GM23338 (cell line): ENCODE measurements at regions not wholly inside any gene's neighbourhood (a gene's known extent, or its start where the extent isn't known, plus 50 kb on each side); places are given as distances from the start of the nearest gene placed in this dataset.

Experiments used
- ATAC-seq: fragments of 200-7000 bp; cut with Tn5 transposase; 3 replicates; pipeline ENCODE4 v1.9.1; 2020
- DNase-seq: peaks from one replicate; pipeline ENCODE4 v3.0.0-alpha.2; 2015; ENCODE audit warnings: low spot score
- H2AFZ ChIP-seq: fragments of 200-600 bp; sonication (generic); 2 replicates; pipeline ENCODE4 v1.8.0; 2016; ENCODE audit warnings: antibody characterized with exemption, mild to moderate bottlenecking, moderate library complexity
- H3F3A ChIP-seq: fragments of 200-600 bp; sonication (generic); replicated peaks from 2 replicates; pipeline ENCODE4 v1.8.0; 2017; ENCODE audit warnings: antibody characterized with exemption, mixed run types, low read depth
- H3K27ac ChIP-seq: fragments of 200-600 bp; sonication (generic); 2 replicates; pipeline ENCODE4 v1.6.1; 2016; ENCODE audit warnings: low read depth
- H3K27me3 ChIP-seq: fragments of 200-600 bp; sonication (generic); 2 replicates; pipeline ENCODE4 v1.8.0; 2016; ENCODE audit warnings: mild to moderate bottlenecking, mixed run types, moderate library complexity; ENCODE audit not compliant: insufficient read depth
- H3K36me3 ChIP-seq: fragments of 200-600 bp; sonication (generic); 2 replicates; pipeline ENCODE4 v1.8.0; 2016; ENCODE audit warnings: mild to moderate bottlenecking; ENCODE audit not compliant: insufficient read depth
- H3K4me1 ChIP-seq: fragments of 200-600 bp; sonication (generic); 2 replicates; pipeline ENCODE4 v1.8.0; 2016; ENCODE audit warnings: mild to moderate bottlenecking, moderate library complexity; ENCODE audit not compliant: insufficient read depth
- H3K4me2 ChIP-seq: fragments of 200-600 bp; sonication (generic); 2 replicates; pipeline ENCODE4 v1.7.1; 2017; ENCODE audit warnings: mixed run types
- H3K4me3 ChIP-seq: fragments of 200-600 bp; sonication (generic); 2 replicates; pipeline ENCODE4 v1.6.1; 2016; ENCODE audit warnings: mixed run types
- H3K79me2 ChIP-seq: fragments of 200-600 bp; sonication (generic); replicated peaks from 2 replicates; pipeline ENCODE4 v1.8.0; 2017; ENCODE audit warnings: mild to moderate bottlenecking; ENCODE audit not compliant: insufficient read depth
- H3K9me2 ChIP-seq: fragments of 200-600 bp; sonication (generic); 2 replicates; pipeline ENCODE4 v1.8.0; 2017; ENCODE audit not compliant: insufficient read depth
- H4K20me1 ChIP-seq: fragments of 200-600 bp; sonication (generic); replicated peaks from 2 replicates; pipeline ENCODE4 v1.8.0; 2017; ENCODE audit warnings: mild to moderate bottlenecking; ENCODE audit not compliant: insufficient read depth
- H3K27ac Mint-ChIP-seq: 2 replicates; pipeline ENCODE4 v1.8.0; 2020; ENCODE audit warnings: inconsistent platforms, mild to moderate bottlenecking, moderate library complexity, mixed read lengths
- H3K27me3 Mint-ChIP-seq: 3 replicates; pipeline ENCODE4 v1.8.0; 2022; ENCODE audit warnings: low read depth, mild to moderate bottlenecking, moderate library complexity, mixed read lengths, inconsistent platforms; ENCODE audit not compliant: insufficient read depth, poor library complexity
- H3K36me3 Mint-ChIP-seq: 3 replicates; pipeline ENCODE4 v1.8.0; 2021; ENCODE audit warnings: low read depth, mild to moderate bottlenecking, inconsistent platforms, moderate library complexity, mixed read lengths
- H3K4me1 Mint-ChIP-seq: 3 replicates; pipeline ENCODE4 v1.8.0; 2020; ENCODE audit warnings: mild to moderate bottlenecking, inconsistent platforms, mixed read lengths
- H3K4me3 Mint-ChIP-seq: 3 replicates; pipeline ENCODE4 v1.8.0; 2021; ENCODE audit warnings: moderate library complexity, mild to moderate bottlenecking, inconsistent platforms, mixed read lengths
- H3K9me3 Mint-ChIP-seq: 3 replicates; pipeline ENCODE4 v1.8.0; 2020; ENCODE audit warnings: moderate library complexity, mild to moderate bottlenecking, inconsistent platforms, mixed read lengths
- CREB1 ChIP-seq: fragments of 250-450 bp; sonication (Bioruptor Pico); IDR thresholded peaks from 2 replicates; pipeline ENCODE4 v1.5.0; 2020; ENCODE audit warnings: low read depth, mild to moderate bottlenecking, moderate library complexity
- CTCF ChIP-seq, 2 experiments: fragments of 200-600 bp in 1 of 2; sonication (generic) in 1 of 2; conservative IDR thresholded peaks; 2 replicates each; pipeline versions ENCODE4 v1.5.1 to v1.6.1; 2016 to 2017; ENCODE audit warnings: antibody characterized with exemption in 2 of 2, low read depth in 2 of 2, mild to moderate bottlenecking in 2 of 2, moderate library complexity in 1 of 2
- ETS1 ChIP-seq: IDR thresholded peaks from 2 replicates; pipeline ENCODE4 v1.6.1; 2016; ENCODE audit warnings: antibody characterized with exemption
- EZH2 ChIP-seq: fragments of 200-600 bp; sonication (generic); IDR thresholded peaks from one replicate; pipeline ENCODE4 v1.8.0; 2017; ENCODE audit warnings: antibody characterized with exemption, mild to moderate bottlenecking, low read depth; ENCODE audit not compliant: unreplicated experiment
- EZH2phosphoT487 ChIP-seq: fragments of 200-600 bp; sonication (generic); IDR thresholded peaks from one replicate; pipeline ENCODE4 v1.8.1; 2018; ENCODE audit warnings: antibody characterized with exemption; ENCODE audit not compliant: unreplicated experiment
- JUNB ChIP-seq: IDR thresholded peaks from one replicate; pipeline ENCODE4 v1.6.1; 2016; ENCODE audit warnings: antibody characterized with exemption; ENCODE audit not compliant: unreplicated experiment
- NANOG ChIP-seq: IDR thresholded peaks from 2 replicates; pipeline ENCODE4 v1.6.1; 2016; ENCODE audit warnings: antibody characterized with exemption, borderline replicate concordance
- POLR2AphosphoS5 ChIP-seq: IDR thresholded peaks from 2 replicates; pipeline ENCODE4 v1.6.1; 2016; ENCODE audit warnings: antibody characterized with exemption, low read depth
- REST ChIP-seq: IDR thresholded peaks from one replicate; pipeline ENCODE4 v1.6.1; 2018; ENCODE audit warnings: antibody characterized with exemption; ENCODE audit not compliant: unreplicated experiment
- STAT1 ChIP-seq: IDR thresholded peaks from one replicate; pipeline ENCODE4 v1.6.1; 2016; ENCODE audit warnings: antibody characterized with exemption; ENCODE audit not compliant: unreplicated experiment
- ZNF114 ChIP-seq: fragments of 250-450 bp; sonication (Bioruptor Pico); IDR thresholded peaks from 2 replicates; pipeline ENCODE4 v1.5.0; 2020; ENCODE audit warnings: mild to moderate bottlenecking, moderate library complexity
- ZNF331 ChIP-seq: fragments of 250-450 bp; sonication (Bioruptor Pico); IDR thresholded peaks from 2 replicates; pipeline ENCODE4 v1.5.0; 2020; ENCODE audit warnings: low read depth, mild to moderate bottlenecking, moderate library complexity
- ZNF462 ChIP-seq: fragments of 250-450 bp; sonication (Bioruptor Pico); IDR thresholded peaks from 2 replicates; pipeline ENCODE4 v1.5.0; 2020; ENCODE audit warnings: mild to moderate bottlenecking, moderate library complexity

- TF ChIP-seq CTCF (conservative IDR thresholded peaks at IDR 0.05; ENCODE audit: low read depth in 2 of 2), result no peak
- no peak for TF ChIP-seq EZH2
- TF ChIP-seq ZNF462 (CRISPR knock-in tag), result no peak
- no peak for TF ChIP-seq CREB1 (CRISPR knock-in tag)
- no peak for TF ChIP-seq JUNB
- no peak for TF ChIP-seq ZNF331
- TF ChIP-seq POLR2AphosphoS5, result no peak
- no peak for TF ChIP-seq REST
- TF ChIP-seq ZNF114 (CRISPR knock-in tag), result no peak
- no peak for TF ChIP-seq ETS1
- no peak for TF ChIP-seq NANOG
- TF ChIP-seq EZH2phosphoT487, result no peak
- TF ChIP-seq STAT1, result no peak
- no peaks in the 10 kb centered on the region for H3K4me1 ChIP-seq
- no peaks in the 10 kb centered on the region for H3K9me3 Mint-ChIP-seq
- H3K9me2 ChIP-seq, result peaks cover 9% of the 10 kb centered on the region; the same call in 1 of the 2 replicates
- H2AFZ ChIP-seq, result no peak overlapping the region
- no peak overlapping the region for H3K4me3 ChIP-seq
- H3K27ac ChIP-seq, result no peak overlapping the region
- no peak for ATAC-seq
- H3F3A ChIP-seq, result no peaks in the 10 kb centered on the region
- H3K4me3 Mint-ChIP-seq, result no peak overlapping the region
- no peaks in the 10 kb centered on the region for H3K36me3 ChIP-seq
- no peaks in the 10 kb centered on the region for H3K27me3 ChIP-seq
- no peak for DNase-seq
- H3K4me2 ChIP-seq, result no peak overlapping the region
- no peaks in the 10 kb centered on the region for H4K20me1 ChIP-seq
- H3K4me1 Mint-ChIP-seq, result no peaks in the 10 kb centered on the region
- peaks cover 1% of the 10 kb centered on the region for H3K27me3 Mint-ChIP-seq
- no peaks in the 10 kb centered on the region for H3K36me3 Mint-ChIP-seq
- H3K27ac Mint-ChIP-seq, result no peak overlapping the region
- H3K79me2 ChIP-seq, result no peaks in the 10 kb centered on the region
Observed at GRCh38 chr6:6453186-6453585, 132.7 kb upstream of the F13A1 start.
